Mesodermal cell (in vitro differentiated cells): ENCODE measurements at regions not wholly inside any gene's neighbourhood (a gene's known extent, or its start where the extent isn't known, plus 50 kb on each side); places are given as distances from the start of the nearest gene placed in this dataset.

Source experiments
- H3K27ac ChIP-seq: 2 replicates; pipeline ENCODE4 v1.7.0; 2013; ENCODE audit warnings: mild to moderate bottlenecking, low read depth, low read length, moderate library complexity; ENCODE audit not compliant: severe bottlenecking
- H3K36me3 ChIP-seq: 2 replicates; pipeline ENCODE4 v1.7.1; 2013; ENCODE audit warnings: mild to moderate bottlenecking, low read length, moderate library complexity; ENCODE audit not compliant: control insufficient read depth, insufficient read depth
- H3K4me1 ChIP-seq: one replicate; pipeline ENCODE4 v1.7.1; 2013; ENCODE audit warnings: mild to moderate bottlenecking, low read length; ENCODE audit not compliant: insufficient read depth, control insufficient read depth, poor library complexity, severe bottlenecking
- H3K4me3 ChIP-seq: 2 replicates; pipeline ENCODE4 v1.7.0; 2013; ENCODE audit warnings: low read length, control low read depth, mild to moderate bottlenecking; ENCODE audit not compliant: insufficient read depth, poor library complexity, severe bottlenecking; ENCODE audit errors: extremely low read depth
- H3K9me3 ChIP-seq: 2 replicates; pipeline ENCODE4 v1.7.1; 2013; ENCODE audit warnings: mild to moderate bottlenecking, low read length, moderate library complexity; ENCODE audit not compliant: control insufficient read depth
- WGBS, 2 experiments: methylation state at CpG; one replicate each; pipeline ENCODE4 v1.1.5; 2013; ENCODE audit warnings: missing lambda C conversion rate in 2 of 2; ENCODE audit not compliant: insufficient coverage in 2 of 2; 5-methylcytosine and 5-hydroxymethylcytosine counted together

- no peaks in the 10 kb centered on the region for H3K9me3 ChIP-seq
- H3K36me3 ChIP-seq, result no peaks in the 10 kb centered on the region
- H3K27ac ChIP-seq, result no peak overlapping the region
- 71 to 100% methylated on average over 1 of the region's 3 CpGs for WGBS, 2 experiments
- no peaks in the 10 kb centered on the region for H3K4me1 ChIP-seq
- no peak overlapping the region for H3K4me3 ChIP-seq
Measured at GRCh38 chr6:133715270-133715669, 173.6 kb upstream of the TCF21 start.

GRCh38 chr6:133724726-133725125, 164.2 kb upstream of the TCF21 start:
- WGBS, 2 experiments, result 91% methylated on average over 4 of the region's 4 CpGs; no CpG with 5 or more reads in 1 of the 2 experiments
- H3K4me3 ChIP-seq, result no peak overlapping the region
- no peak overlapping the region for H3K27ac ChIP-seq
- H3K36me3 ChIP-seq, result no peaks in the 10 kb centered on the region
- peaks cover 8% of the 10 kb centered on the region for H3K9me3 ChIP-seq
- H3K4me1 ChIP-seq, result peaks cover 6% of the 10 kb centered on the region

GRCh38 chr6:133726188-133726587, 162.7 kb upstream of the TCF21 start:
- no peak overlapping the region for H3K27ac ChIP-seq
- H3K4me1 ChIP-seq, result peaks cover 9% of the 10 kb centered on the region
- no peaks in the 10 kb centered on the region for H3K36me3 ChIP-seq
- H3K9me3 ChIP-seq, result peaks cover 8% of the 10 kb centered on the region
- WGBS, 2 experiments, result no CpG with 5 or more reads among the region's 2 CpGs
- no peak overlapping the region for H3K4me3 ChIP-seq

- Histone ChIP-seq H3K9me3 (peaks cover 9% of the 10 kb centered on the region), H3K4me1 (peaks cover 5% of the 10 kb centered on the region), H3K4me3 (no peak overlapping the region), H3K27ac (no peak overlapping the region), H3K36me3 (no peaks in the 10 kb centered on the region)
- 75 to 79% methylated on average over 3 to 4 of the region's 4 CpGs for WGBS, 2 experiments
Measured at GRCh38 chr6:133730881-133731280, 158.0 kb upstream of the TCF21 start.

GRCh38 chr6:133740218-133740617, 148.7 kb upstream of the TCF21 start:
- H3K9me3 ChIP-seq, result no peaks in the 10 kb centered on the region
- no peaks in the 10 kb centered on the region for H3K36me3 ChIP-seq
- no peak overlapping the region for H3K27ac ChIP-seq
- no peak overlapping the region for H3K4me3 ChIP-seq
- WGBS, 2 experiments, result 75 to 82% methylated on average over 4 of the region's 5 CpGs
- H3K4me1 ChIP-seq, result no peaks in the 10 kb centered on the region

GRCh38 chr6:133740816-133741215, 148.1 kb upstream of the TCF21 start:
- no peaks in the 10 kb centered on the region for H3K4me1 ChIP-seq
- no peaks in the 10 kb centered on the region for H3K9me3 ChIP-seq
- no peaks in the 10 kb centered on the region for H3K36me3 ChIP-seq
- no peak overlapping the region for H3K27ac ChIP-seq
- WGBS, 2 experiments, result 100% methylated on average over 1 of the region's 2 CpGs; no CpG with 5 or more reads in 1 of the 2 experiments
- no peak overlapping the region for H3K4me3 ChIP-seq

- no peak overlapping the region for H3K4me3 ChIP-seq
- H3K9me3 ChIP-seq, result no peaks in the 10 kb centered on the region
- H3K4me1 ChIP-seq, result no peaks in the 10 kb centered on the region
- H3K36me3 ChIP-seq, result no peaks in the 10 kb centered on the region
- WGBS, 2 experiments, result 80 to 83% methylated on average over 1 to 2 of the region's 5 CpGs
- no peak overlapping the region for H3K27ac ChIP-seq
Measured at GRCh38 chr6:133741375-133741861, 147.5 kb upstream of the TCF21 start.

- no CpG with 5 or more reads among the region's 2 CpGs for WGBS, 2 experiments
- Histone ChIP-seq H3K4me3 (no peak overlapping the region), H3K9me3 (no peaks in the 10 kb centered on the region), H3K27ac (no peak overlapping the region), H3K36me3 (no peaks in the 10 kb centered on the region), H3K4me1 (no peaks in the 10 kb centered on the region)
Measured at GRCh38 chr6:133743621-133744020, 145.3 kb upstream of the TCF21 start.

GRCh38 chr6:133746417-133746770, 142.5 kb upstream of the TCF21 start:
- Histone ChIP-seq H3K36me3 (no peaks in the 10 kb centered on the region), H3K27ac (no peak overlapping the region), H3K9me3 (no peaks in the 10 kb centered on the region), H3K4me1 (no peaks in the 10 kb centered on the region), H3K4me3 (no peak overlapping the region)
- 100% methylated on average over 1 of the region's 3 CpGs; no CpG with 5 or more reads in 1 of the 2 experiments for WGBS, 2 experiments

- Histone ChIP-seq H3K4me1 (no peaks in the 10 kb centered on the region), H3K36me3 (no peaks in the 10 kb centered on the region), H3K4me3 (no peak overlapping the region), H3K9me3 (no peaks in the 10 kb centered on the region), H3K27ac (no peak overlapping the region)
- WGBS, 2 experiments, result 80 to 100% methylated on average over 1 to 2 of the region's 3 CpGs
Measured at GRCh38 chr6:133748628-133749027, 140.3 kb upstream of the TCF21 start.

- Histone ChIP-seq H3K4me3 (no peak overlapping the region), H3K27ac (no peak overlapping the region), H3K36me3 (no peaks in the 10 kb centered on the region), H3K9me3 (no peaks in the 10 kb centered on the region), H3K4me1 (no peaks in the 10 kb centered on the region)
- 89% methylated on average over 4 to 5 of the region's 5 CpGs for WGBS, 2 experiments
Measured at GRCh38 chr6:133749427-133749826, 139.5 kb upstream of the TCF21 start.
